Pancreas (tissue), 10 donors: ENCODE measurements at regions not wholly inside any gene's neighbourhood (a gene's known extent, or its start where the extent isn't known, plus 50 kb on each side); places are given as distances from the start of the nearest gene placed in this dataset.
A peak's percentile ranks its signal among the peaks of the same experiment; 100 is the strongest.

Experiments
- ATAC-seq, 4 donors: fragments of 200-7000 bp; cut with Tn5 transposase; one replicate each; pipeline versions ENCODE4 v1.8.0 to v1.9.1; 2020; ENCODE audit warnings: mild to moderate bottlenecking in 4 of 4, moderate library complexity in 4 of 4
- DNase-seq, 6 donors: peaks; one replicate each; pipeline ENCODE4 v3.0.0-alpha.2; 2020
- FAIRE-seq: peaks from 2 replicates; lab custom pipeline; 2012; peaks lifted over from hg19 to GRCh38; lab: Jason Lieb, UNC
- H3K27ac ChIP-seq, 4 donors: fragments of 200-600 bp; sonication (generic); 1 replicate in 3 of 4; 2 replicates in 1 of 4; pipeline versions ENCODE4 v1.5.0 to v1.8.0; 2020
- H3K27me3 ChIP-seq, 4 donors: fragments of 200-600 bp; one replicate each; pipeline ENCODE4 v1.8.0; 2021
- H3K36me3 ChIP-seq, 3 donors: fragments of 200-600 bp; sonication (generic) in 1 of 3; one replicate each; pipeline versions ENCODE4 v1.5.0 to v1.8.0; 2020 to 2021
- H3K4me1 ChIP-seq, 3 donors: fragments of 200-600 bp; one replicate each; pipeline ENCODE4 v1.8.0; 2021
- H3K4me3 ChIP-seq, 4 donors: fragments of 200-600 bp; sonication (generic) in 2 of 4; one replicate each; pipeline versions ENCODE4 v1.5.0 to v1.8.0; 2020 to 2021
- H3K9me3 ChIP-seq, 4 donors: fragments of 200-600 bp; one replicate each; pipeline ENCODE4 v1.8.0; 2021
- WGBS, 2 donors: extraction: QIAGEN DNeasy Blood & Tissue Kit; methylation state at CpG; one replicate each; pipeline ENCODE4 v1.1.7; 2013; 5-methylcytosine and 5-hydroxymethylcytosine counted together
- intact Hi-C, 3 donors: fragments of 100-400 bp; cut with DNase I; formaldehyde crosslinking; loops; one replicate each; pipeline versions ENCODE4 v1.11.1 to v1.14.2; 2022
- TF ChIP-seq, protein P1 (sequence below), 4 donors: fragments of 200-600 bp; sonication (generic) in 3 of 4; IDR thresholded peaks; one replicate each; pipeline versions ENCODE4 v1.5.0 to v1.8.0; 2021; ENCODE audit warnings: antibody characterized with exemption in 4 of 4
- donor health status: healthy with polysubstance abuse.
- donor health status: DM: no; HTN: no; CAD: no; lungs with moderate emphysema.
- donor health status: DM: no; HTN: no; CAD: no.
- donor health status: control.
- donor health status: control.
- donor health status: Bipolar disorder and iron deficiency.
- donor health status: DM: yes; HTN: yes; CAD: no.
- donor health status: DM: no; HTN: no; CAD: no.
- donor health status: DM: no; HTN: no; CAD: no.
- donor health status: DM: yes; HTN: yes; CAD: no.

- intact Hi-C loops, result no loop called here
- TF ChIP-seq, protein P1, sequence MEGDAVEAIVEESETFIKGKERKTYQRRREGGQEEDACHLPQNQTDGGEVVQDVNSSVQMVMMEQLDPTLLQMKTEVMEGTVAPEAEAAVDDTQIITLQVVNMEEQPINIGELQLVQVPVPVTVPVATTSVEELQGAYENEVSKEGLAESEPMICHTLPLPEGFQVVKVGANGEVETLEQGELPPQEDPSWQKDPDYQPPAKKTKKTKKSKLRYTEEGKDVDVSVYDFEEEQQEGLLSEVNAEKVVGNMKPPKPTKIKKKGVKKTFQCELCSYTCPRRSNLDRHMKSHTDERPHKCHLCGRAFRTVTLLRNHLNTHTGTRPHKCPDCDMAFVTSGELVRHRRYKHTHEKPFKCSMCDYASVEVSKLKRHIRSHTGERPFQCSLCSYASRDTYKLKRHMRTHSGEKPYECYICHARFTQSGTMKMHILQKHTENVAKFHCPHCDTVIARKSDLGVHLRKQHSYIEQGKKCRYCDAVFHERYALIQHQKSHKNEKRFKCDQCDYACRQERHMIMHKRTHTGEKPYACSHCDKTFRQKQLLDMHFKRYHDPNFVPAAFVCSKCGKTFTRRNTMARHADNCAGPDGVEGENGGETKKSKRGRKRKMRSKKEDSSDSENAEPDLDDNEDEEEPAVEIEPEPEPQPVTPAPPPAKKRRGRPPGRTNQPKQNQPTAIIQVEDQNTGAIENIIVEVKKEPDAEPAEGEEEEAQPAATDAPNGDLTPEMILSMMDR (IDR thresholded peaks at IDR 0.05), result no peak
- H3K4me1 ChIP-seq, result peaks cover 3 to 13% (median 10%) of the 10 kb centered on the region in 3 donors
- WGBS, 2 donors, result 92% methylated on average over 18 of the region's 18 CpGs
- FAIRE-seq (no peak), DNase-seq (peak in 2 of 6 donors; percentile 45 to 55), ATAC-seq (no peak)
- H3K27me3 ChIP-seq, result no peaks in the 10 kb centered on the region
- no peak overlapping the region for H3K27ac ChIP-seq
- H3K9me3 ChIP-seq, result no peaks in the 10 kb centered on the region
- no peak overlapping the region for H3K4me3 ChIP-seq
- peaks cover 0 to 5% (median 3%) of the 10 kb centered on the region in 3 donors for H3K36me3 ChIP-seq
Observed at GRCh38 chr12:124485371-124485770, 82.0 kb downstream of the NCOR2 start.

- ATAC-seq, result no peak
- no peak overlapping the region for H3K27ac ChIP-seq
- no peaks in the 10 kb centered on the region for H3K27me3 ChIP-seq
- TF ChIP-seq, protein P1 (IDR thresholded peaks at IDR 0.05), result no peak
- H3K9me3 ChIP-seq, result no peaks in the 10 kb centered on the region
- 83 to 92% methylated on average over 8 to 10 of the region's 10 CpGs for WGBS, 2 donors
- FAIRE-seq, result no peak
- peak in 1 of 6 donors; percentile 62 for DNase-seq
- H3K4me1 ChIP-seq, result peaks cover 3 to 12% (median 9%) of the 10 kb centered on the region in 3 donors
- intact Hi-C loops, result no loop called here
- H3K36me3 ChIP-seq, result peaks cover 0 to 5% (median 3%) of the 10 kb centered on the region in 3 donors
- no peak overlapping the region for H3K4me3 ChIP-seq
Observed at GRCh38 chr12:124484526-124484953, 82.9 kb downstream of the NCOR2 start.

GRCh38 chr12:124484067-124484466 lies 83.3 kb downstream of the NCOR2 start:
- Histone ChIP-seq H3K27ac (peak overlapping the region in 1 of 4 donors; percentile 17), H3K9me3 (no peaks in the 10 kb centered on the region), H3K4me3 (no peak overlapping the region), H3K27me3 (no peaks in the 10 kb centered on the region), H3K36me3 (peaks cover 0 to 5% (median 3%) of the 10 kb centered on the region in 3 donors), H3K4me1 (peaks cover 3 to 12% (median 9%) of the 10 kb centered on the region in 3 donors)
- ATAC-seq, result no peak
- TF ChIP-seq, protein P1 (IDR thresholded peaks at IDR 0.05), result no peak
- peak in 2 of 6 donors; percentile 40 to 52 for DNase-seq
- intact Hi-C loops, result no loop called here
- WGBS, 2 donors, result 85% methylated on average over 12 of the region's 12 CpGs
- no peak for FAIRE-seq

- peaks cover under 1 to 9% (median 6%) of the 10 kb centered on the region in 3 donors for H3K4me1 ChIP-seq
- no peak overlapping the region for H3K4me3 ChIP-seq
- TF ChIP-seq, protein P1 (IDR thresholded peaks at IDR 0.05), result no peak
- no peak for FAIRE-seq
- H3K36me3 ChIP-seq, result peaks cover 0 to 5% (median 3%) of the 10 kb centered on the region in 3 donors
- peak in 3 of 6 donors; percentile 38 to 75 (median 44) for DNase-seq
- H3K9me3 ChIP-seq, result no peaks in the 10 kb centered on the region
- H3K27me3 ChIP-seq, result no peaks in the 10 kb centered on the region
- H3K27ac ChIP-seq, result peak overlapping the region in 1 of 4 donors; percentile 17
- peak in 2 of 4 donors; percentile 4 to 7 for ATAC-seq
- intact Hi-C loops, result no loop called here
- WGBS, 2 donors, result 81 to 86% methylated on average over 25 to 27 of the region's 27 CpGs
Observed at GRCh38 chr12:124482901-124483799, 84.3 kb downstream of the NCOR2 start.
